H1 (cell line): ENCODE measurements at regions not wholly inside any gene's neighbourhood (a gene's known extent, or its start where the extent isn't known, plus 50 kb on each side); places are given as distances from the start of the nearest gene placed in this dataset.

ENCODE experiments used
- CTCF ChIP-seq, 3 experiments: IDR thresholded peaks; 1 replicate in 2 of 3; 2 replicates in 1 of 3; pipeline versions ENCODE4 v1.5.1 to v1.6.1; 2011; ENCODE audit warnings: low read length in 3 of 3, mild to moderate bottlenecking in 3 of 3, inconsistent platforms in 2 of 3, low read depth in 1 of 3, moderate library complexity in 1 of 3; ENCODE audit not compliant: insufficient read depth in 1 of 3; ENCODE audit errors: control extremely low read depth in 1 of 3
- POLR2AphosphoS5 ChIP-seq: IDR thresholded peaks from 2 replicates; pipeline ENCODE4 v1.6.1; 2011; ENCODE audit warnings: low read depth, low read length

- peak in 1 of 3 experiments; percentile 10; a peak in 1 of 4 replicates for TF ChIP-seq CTCF (IDR thresholded peaks at IDR 0.05; ENCODE audit: control extremely low read depth in 1 of 3, insufficient read depth in 1 of 3, low read depth in 1 of 3, low read length in 3 of 3)
- TF ChIP-seq POLR2AphosphoS5, result no peak
These were observed 296.8 kb upstream of the ZP4 start for GRCh38 chr1:238187575-238187949.
